ENCODE measurements at regions not wholly inside any gene's neighbourhood (a gene's known extent, or its start where the extent isn't known, plus 50 kb on each side); places are given as distances from the start of the nearest gene placed in this dataset.

- H3K9ac ChIP-seq (ENCODE audit: low read depth, low read length) = no peak overlapping the region
- no peak for TF ChIP-seq MAZ (IDR thresholded peaks at IDR 0.05; ENCODE audit: borderline replicate concordance, low read depth, low read length)
- no peak for TF ChIP-seq NFE2L2 (IDR thresholded peaks at IDR 0.05; ENCODE audit: low read depth, low read length)
- TF ChIP-seq POLR2A (IDR thresholded peaks at IDR 0.05; ENCODE audit: low read depth, low read length) = no peak
- no peaks in the 10 kb centered on the region for H3K4me1 ChIP-seq (ENCODE audit: control insufficient read depth, insufficient read depth, low read length)
- CTCF ChIA-PET = no interaction called here
- H2AFZ ChIP-seq (replicated peaks; ENCODE audit: low read length, poor library complexity) = no peak overlapping the region
- no peak overlapping the region for H3K56ac ChIP-seq (ENCODE audit: extremely low read depth, insufficient read depth, low read length)
- WGBS, 2 experiments (ENCODE audit: extremely low coverage in 2 of 2, insufficient read length in 1 of 2) = 71% methylated on average over 3 of the region's 5 CpGs; no CpG with 5 or more reads in 1 of the 2 experiments
- no peak overlapping the region for H2AK9ac ChIP-seq (replicated peaks; ENCODE audit: low read depth, low read length, poor library complexity)
- no peak overlapping the region for H3K4me3 ChIP-seq (ENCODE audit: insufficient read depth, low read depth, low read length)
- no peaks in the 10 kb centered on the region for H3K9me1 ChIP-seq (ENCODE audit: insufficient read depth, low read length)
- no peak overlapping the region for H4K8ac ChIP-seq (ENCODE audit: low read depth in 2 of 2, low read length in 2 of 2)
- dilution Hi-C loops (cut with HindIII; ENCODE audit: low sequenced_read_pairs, unreplicated experiment) (no loop called here), in situ Hi-C loops (cut with MboI; ENCODE audit: low sequenced_read_pairs) (no loop called here), intact Hi-C loops (cut with micrococcal nuclease) (no loop called here)
- no peak overlapping the region for H2BK20ac ChIP-seq (ENCODE audit: low read depth, low read length)
- H4K5ac ChIP-seq (ENCODE audit: low read depth, low read length) = no peak overlapping the region
- no peak overlapping the region for H3K4ac ChIP-seq (ENCODE audit: low read depth, low read length)
- H4K20me1 ChIP-seq (ENCODE audit: insufficient read depth, low read length) = no peaks in the 10 kb centered on the region
- peaks cover 20% of the 10 kb centered on the region for H3K27me3 ChIP-seq (ENCODE audit: control insufficient read depth, insufficient read depth, low read length)
- H2BK15ac ChIP-seq (ENCODE audit: low read depth, low read length) = no peak overlapping the region
- peaks cover 6% of the 10 kb centered on the region for H3K9me3 ChIP-seq (ENCODE audit: control insufficient read depth, insufficient read depth, low read length)
- DNase-seq (no peak), ATAC-seq (ENCODE audit: low read depth) (no peak)
- H3K36me3 ChIP-seq (ENCODE audit: control insufficient read depth, insufficient read depth, low read length) = no peaks in the 10 kb centered on the region
- no TSS peak for BruUV-seq (replicated peaks)
- H3K14ac ChIP-seq (replicated peaks; ENCODE audit: low read depth, low read length) = no peak overlapping the region
- H3K18ac ChIP-seq (ENCODE audit: low read depth, low read length) = no peak overlapping the region
- no peak overlapping the region for H2AK5ac ChIP-seq (ENCODE audit: low read depth, low read length)
- H3K79me1 ChIP-seq (ENCODE audit: low read depth in 1 of 2, low read length in 2 of 2) = no peaks in the 10 kb centered on the region
- H3K4me2 ChIP-seq (ENCODE audit: low read depth, low read length) = no peak overlapping the region
- no peak overlapping the region for H3K23ac ChIP-seq (ENCODE audit: low read depth, low read length)
- no peak overlapping the region for H4K91ac ChIP-seq (ENCODE audit: insufficient read depth, low read depth, low read length)
- H3K27ac ChIP-seq (ENCODE audit: insufficient read depth, low read length) = no peak overlapping the region
- no peak overlapping the region for H2BK120ac ChIP-seq (ENCODE audit: low read depth, low read length)
- no peak overlapping the region for H2BK5ac ChIP-seq (ENCODE audit: low read depth, low read length, poor library complexity, severe bottlenecking)
- POLR2A ChIA-PET (ENCODE audit: unreplicated experiment) = no interaction called here
Measured at GRCh38 chr13:20312292-20312691, 80.2 kb upstream of the GJB6 start.
